Chondrocyte (in vitro differentiated cells): ENCODE measurements at regions not wholly inside any gene's neighbourhood (a gene's known extent, or its start where the extent isn't known, plus 50 kb on each side); places are given as distances from the start of the nearest gene placed in this dataset.

Source experiments
- DNase-seq: peaks from one replicate; pipeline ENCODE4 v3.0.0; 2021; ENCODE audit warnings: mixed read lengths, low spot score
- H3K27ac Mint-ChIP-seq: one replicate; pipeline ENCODE4 v1.8.0; 2021; ENCODE audit warnings: mild to moderate bottlenecking, moderate library complexity, mixed read lengths; ENCODE audit not compliant: unreplicated experiment
- H3K27me3 Mint-ChIP-seq: 2 replicates; pipeline ENCODE4 v1.8.0; 2021; ENCODE audit warnings: low read depth, mixed read lengths
- H3K36me3 Mint-ChIP-seq: 2 replicates; pipeline ENCODE4 v1.8.0; 2021; ENCODE audit warnings: low read depth, mixed read lengths
- H3K4me1 Mint-ChIP-seq: 2 replicates; pipeline ENCODE4 v1.8.0; 2021; ENCODE audit warnings: low read depth, mild to moderate bottlenecking, mixed read lengths
- H3K4me3 Mint-ChIP-seq: one replicate; pipeline ENCODE4 v1.8.0; 2021; ENCODE audit warnings: mild to moderate bottlenecking, moderate library complexity, mixed read lengths; ENCODE audit not compliant: unreplicated experiment
- H3K9me3 Mint-ChIP-seq: 2 replicates; pipeline ENCODE4 v1.8.0; 2021; ENCODE audit warnings: low read depth, mixed read lengths
- TF ChIP-seq, protein P1 (sequence below): fragments of 200-600 bp; sonication (generic); IDR thresholded peaks from 2 replicates; pipeline ENCODE4 v1.5.0; 2021; ENCODE audit warnings: antibody characterized with exemption, mild to moderate bottlenecking, moderate library complexity

DNA sequence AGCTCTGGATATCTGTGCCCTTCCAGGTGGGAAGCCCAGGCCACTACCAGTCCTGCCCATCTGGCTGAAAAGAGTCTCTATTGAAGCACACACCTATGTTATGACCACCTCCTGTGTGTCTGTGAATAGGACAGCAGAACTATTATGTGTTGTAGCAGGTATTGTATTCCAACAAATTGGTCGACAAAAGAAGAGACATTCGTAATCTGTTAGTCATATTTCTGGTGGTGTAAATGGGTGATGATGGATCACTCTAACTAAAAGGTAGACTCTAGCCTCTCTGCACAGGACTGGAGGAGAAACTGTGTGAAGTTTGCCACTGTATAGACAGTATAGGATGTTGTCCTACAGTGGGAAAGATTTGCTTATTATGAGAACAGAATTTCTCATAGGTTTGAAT is 416.1 kb downstream of the TMEM38B start:
- Mint-ChIP-seq H3K4me3 (no peak overlapping the region), H3K4me1 (no peaks in the 10 kb centered on the region), H3K36me3 (no peaks in the 10 kb centered on the region), H3K9me3 (peaks cover 7% of the 10 kb centered on the region), H3K27me3 (no peaks in the 10 kb centered on the region), H3K27ac (no peak overlapping the region)
- TF ChIP-seq, protein P1, sequence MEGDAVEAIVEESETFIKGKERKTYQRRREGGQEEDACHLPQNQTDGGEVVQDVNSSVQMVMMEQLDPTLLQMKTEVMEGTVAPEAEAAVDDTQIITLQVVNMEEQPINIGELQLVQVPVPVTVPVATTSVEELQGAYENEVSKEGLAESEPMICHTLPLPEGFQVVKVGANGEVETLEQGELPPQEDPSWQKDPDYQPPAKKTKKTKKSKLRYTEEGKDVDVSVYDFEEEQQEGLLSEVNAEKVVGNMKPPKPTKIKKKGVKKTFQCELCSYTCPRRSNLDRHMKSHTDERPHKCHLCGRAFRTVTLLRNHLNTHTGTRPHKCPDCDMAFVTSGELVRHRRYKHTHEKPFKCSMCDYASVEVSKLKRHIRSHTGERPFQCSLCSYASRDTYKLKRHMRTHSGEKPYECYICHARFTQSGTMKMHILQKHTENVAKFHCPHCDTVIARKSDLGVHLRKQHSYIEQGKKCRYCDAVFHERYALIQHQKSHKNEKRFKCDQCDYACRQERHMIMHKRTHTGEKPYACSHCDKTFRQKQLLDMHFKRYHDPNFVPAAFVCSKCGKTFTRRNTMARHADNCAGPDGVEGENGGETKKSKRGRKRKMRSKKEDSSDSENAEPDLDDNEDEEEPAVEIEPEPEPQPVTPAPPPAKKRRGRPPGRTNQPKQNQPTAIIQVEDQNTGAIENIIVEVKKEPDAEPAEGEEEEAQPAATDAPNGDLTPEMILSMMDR, result no peak
- no peak for DNase-seq

DNA sequence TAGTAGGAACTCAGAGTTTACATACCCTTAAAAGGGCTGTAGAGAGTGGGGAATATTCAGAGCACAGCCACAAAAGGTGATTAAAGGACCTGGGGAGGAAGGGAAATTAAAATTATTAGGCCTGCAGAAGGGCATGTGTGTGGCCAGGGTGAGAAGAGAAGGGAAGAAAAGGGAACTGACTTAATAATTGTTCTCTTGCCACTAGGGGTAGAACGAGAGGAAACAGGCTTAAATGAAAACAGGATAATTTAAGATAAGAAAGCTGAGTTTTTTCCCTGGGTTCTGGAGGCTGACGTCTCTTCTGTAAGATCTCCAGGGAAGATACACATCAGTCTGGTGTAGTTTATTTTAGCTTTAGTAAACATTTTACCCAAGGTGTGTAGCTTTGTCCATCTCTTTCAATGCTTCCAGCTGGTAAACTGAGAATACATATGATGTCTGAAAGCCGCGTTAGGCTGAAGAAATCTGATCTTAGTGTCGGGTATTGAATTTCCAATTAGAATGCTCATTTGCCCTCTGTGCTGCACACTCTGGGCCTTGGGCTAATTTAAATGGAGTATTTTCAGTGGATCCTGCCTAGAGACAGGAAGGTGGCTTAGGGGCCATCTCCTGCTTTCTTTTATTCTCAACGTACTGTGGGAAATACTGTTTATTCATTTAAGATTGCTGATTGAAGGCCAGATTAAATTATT is 416.8 kb downstream of the TMEM38B start:
- no peak for DNase-seq
- Mint-ChIP-seq H3K4me1 (no peaks in the 10 kb centered on the region), H3K9me3 (peaks cover 7% of the 10 kb centered on the region), H3K36me3 (no peaks in the 10 kb centered on the region), H3K27ac (no peak overlapping the region), H3K27me3 (no peaks in the 10 kb centered on the region), H3K4me3 (no peak overlapping the region)
- TF ChIP-seq, protein P1, result peak; percentile 28

DNA sequence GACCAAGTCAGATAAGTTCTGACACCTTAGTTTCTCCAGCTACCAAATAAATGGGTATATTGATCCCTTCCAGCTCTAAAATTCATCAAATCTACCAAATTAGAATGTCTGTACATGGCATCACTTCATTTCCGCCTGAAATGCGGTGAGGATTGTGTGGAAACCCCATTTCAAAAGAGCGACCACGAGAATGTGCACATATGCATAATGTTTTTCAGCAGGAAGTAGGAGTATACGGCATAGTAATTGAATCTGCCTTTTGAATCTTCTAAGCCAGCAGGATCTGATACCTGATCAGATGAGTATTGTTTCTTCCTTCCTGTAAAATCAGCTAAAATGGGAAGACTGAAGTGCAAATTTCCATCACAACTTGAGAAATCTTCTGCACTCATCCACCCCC is 418.6 kb downstream of the TMEM38B start:
- H3K27ac Mint-ChIP-seq, result no peak overlapping the region
- no peaks in the 10 kb centered on the region for H3K36me3 Mint-ChIP-seq

DNA sequence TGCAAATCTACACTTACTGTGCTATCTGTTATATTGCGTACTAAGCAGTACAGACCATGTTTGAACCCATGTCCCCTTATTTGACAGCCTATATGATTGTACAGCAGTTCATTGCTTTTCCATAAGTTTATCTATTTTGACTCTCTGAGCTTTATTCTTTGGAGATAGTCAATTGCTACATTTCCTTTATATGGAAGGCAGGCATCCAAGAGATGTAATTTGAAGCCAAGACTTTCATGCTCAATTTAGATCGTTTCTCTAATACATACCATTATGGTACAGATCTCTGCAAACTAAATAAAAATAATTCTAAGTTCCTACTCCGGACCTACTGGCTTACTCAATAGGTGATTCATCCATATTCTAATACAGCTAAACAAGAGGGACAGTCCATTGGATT is 424.8 kb downstream of the TMEM38B start:
- Mint-ChIP-seq H3K27me3 (no peaks in the 10 kb centered on the region), H3K9me3 (peaks cover 2% of the 10 kb centered on the region), H3K4me3 (no peak overlapping the region), H3K4me1 (no peaks in the 10 kb centered on the region), H3K36me3 (no peaks in the 10 kb centered on the region), H3K27ac (no peak overlapping the region)
- TF ChIP-seq, protein P1, result no peak
- DNase-seq, result no peak

More for the DNA sequence above, 418.6 kb downstream of the TMEM38B start:
- TF ChIP-seq, protein P1, result no peak
- Mint-ChIP-seq H3K9me3 (no peaks in the 10 kb centered on the region), H3K4me3 (no peak overlapping the region), H3K4me1 (no peaks in the 10 kb centered on the region), H3K27me3 (no peaks in the 10 kb centered on the region)
- DNase-seq, result no peak

DNA sequence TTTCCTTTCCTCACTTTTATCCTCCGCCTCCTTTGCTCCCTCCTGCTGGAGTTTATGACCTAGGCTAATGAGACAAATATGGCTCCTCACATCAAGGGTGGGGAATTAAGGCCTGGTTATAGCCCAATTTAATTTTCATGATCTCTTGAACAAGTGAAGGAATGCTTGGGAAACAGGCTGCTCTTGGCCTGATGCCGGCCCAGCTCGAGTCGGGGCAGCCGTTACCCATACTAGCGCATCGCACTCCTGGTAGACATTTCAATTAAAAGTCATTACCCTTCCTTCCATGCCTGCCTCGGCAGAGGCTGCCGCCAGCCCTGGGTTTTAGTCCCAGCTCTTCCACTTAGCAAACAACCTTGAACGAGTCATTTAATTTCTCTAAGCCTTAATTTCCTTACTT is 425.7 kb downstream of the TMEM38B start:
- DNase-seq, result no peak

More for the DNA sequence above, 425.7 kb downstream of the TMEM38B start:
- no peaks in the 10 kb centered on the region for H3K27me3 Mint-ChIP-seq
- no peak overlapping the region for H3K4me3 Mint-ChIP-seq
- no peaks in the 10 kb centered on the region for H3K36me3 Mint-ChIP-seq
- TF ChIP-seq, protein P1, result no peak
- H3K4me1 Mint-ChIP-seq, result no peaks in the 10 kb centered on the region
- no peak overlapping the region for H3K27ac Mint-ChIP-seq
- H3K9me3 Mint-ChIP-seq, result peaks cover 4% of the 10 kb centered on the region
